Activated naive CD4-positive, alpha-beta T cell treated with anti-CD3 and anti-CD28 coated beads, Interleukin-2, amount 10 ng/mL, durations not matched to agents 7 days and 5 days (primary cell): ENCODE measurements at regions not wholly inside any gene's neighbourhood (a gene's known extent, or its start where the extent isn't known, plus 50 kb on each side); places are given as distances from the start of the nearest gene placed in this dataset.
"Not testable (repeated sequence)": the region's sequence is repeated elsewhere in the genome, so short reads cannot be mapped to it uniquely, and the experiment has no call there.

Experiments used
- CTCF ChIA-PET: fragments of 350-600 bp; sonication (Branson Sonifier 250); formaldehyde crosslinking; loops from one replicate; lab custom pipeline; 2021; ENCODE audit warnings: antibody characterized with exemption; lab: Charles Lee
- DNase-seq: peaks from one replicate; pipeline ENCODE4 v3.0.0-alpha.2; 2020
- H3K27ac Mint-ChIP-seq: one replicate; pipeline ENCODE4 v1.8.0; 2021; ENCODE audit warnings: mild to moderate bottlenecking, moderate library complexity, mixed read lengths
- H3K27me3 Mint-ChIP-seq: one replicate; pipeline ENCODE4 v1.8.0; 2021; ENCODE audit warnings: mild to moderate bottlenecking, mixed read lengths
- H3K36me3 Mint-ChIP-seq: one replicate; pipeline ENCODE4 v1.8.0; 2021; ENCODE audit warnings: mixed read lengths
- H3K4me1 Mint-ChIP-seq: one replicate; pipeline ENCODE4 v1.8.0; 2021; ENCODE audit warnings: mixed read lengths
- H3K4me3 Mint-ChIP-seq: one replicate; pipeline ENCODE4 v1.8.0; 2021; ENCODE audit warnings: mild to moderate bottlenecking, moderate library complexity, mixed read lengths
- H3K9me3 Mint-ChIP-seq: one replicate; pipeline ENCODE4 v1.8.0; 2021; ENCODE audit warnings: mixed read lengths

GRCh38 chr2:57044931-57045635, 861.3 kb downstream of the CCDC85A start:
- H3K4me3 Mint-ChIP-seq = no peak overlapping the region
- no peak for DNase-seq
- no peaks in the 10 kb centered on the region for H3K36me3 Mint-ChIP-seq
- H3K27me3 Mint-ChIP-seq = no peaks in the 10 kb centered on the region
- peaks cover 2% of the 10 kb centered on the region for H3K9me3 Mint-ChIP-seq
- H3K4me1 Mint-ChIP-seq = no peaks in the 10 kb centered on the region
- no peak overlapping the region for H3K27ac Mint-ChIP-seq
- CTCF ChIA-PET = no interaction called here

GRCh38 chr2:57049273-57049672, 865.5 kb downstream of the CCDC85A start:
- no peaks in the 10 kb centered on the region for H3K27me3 Mint-ChIP-seq

GRCh38 chr2:57050007-57050406, 866.2 kb downstream of the CCDC85A start:
- Mint-ChIP-seq H3K4me1 (no peaks in the 10 kb centered on the region), H3K36me3 (no peaks in the 10 kb centered on the region), H3K27me3 (no peaks in the 10 kb centered on the region), H3K4me3 (no peak overlapping the region), H3K27ac (no peak overlapping the region), H3K9me3 (peaks cover 5% of the 10 kb centered on the region)
- DNase-seq = no peak
- CTCF ChIA-PET = no interaction called here

More at GRCh38 chr2:57049273-57049672, 865.5 kb downstream of the CCDC85A start:
- no peaks in the 10 kb centered on the region for H3K4me1 Mint-ChIP-seq
- H3K27ac Mint-ChIP-seq = no peak overlapping the region
- CTCF ChIA-PET = no interaction called here
- no peak overlapping the region for H3K4me3 Mint-ChIP-seq
- H3K36me3 Mint-ChIP-seq = no peaks in the 10 kb centered on the region
- H3K9me3 Mint-ChIP-seq = peaks cover 5% of the 10 kb centered on the region
- no peak for DNase-seq

GRCh38 chr2:57066301-57066700, 882.5 kb downstream of the CCDC85A start:
- DNase-seq, H3K36me3 Mint-ChIP-seq, H3K9me3 Mint-ChIP-seq, CTCF ChIA-PET, H3K27ac Mint-ChIP-seq, H3K4me1 Mint-ChIP-seq, H3K27me3 Mint-ChIP-seq, H3K4me3 Mint-ChIP-seq: not testable (repeated sequence)

GRCh38 chr2:57075226-57075625, 891.4 kb downstream of the CCDC85A start:
- peaks cover 10% of the 10 kb centered on the region for H3K9me3 Mint-ChIP-seq
- DNase-seq = no peak
- CTCF ChIA-PET = no interaction called here
- H3K4me1 Mint-ChIP-seq = no peaks in the 10 kb centered on the region
- no peak overlapping the region for H3K27ac Mint-ChIP-seq
- no peaks in the 10 kb centered on the region for H3K27me3 Mint-ChIP-seq
- H3K36me3 Mint-ChIP-seq = no peaks in the 10 kb centered on the region
- no peak overlapping the region for H3K4me3 Mint-ChIP-seq

- DNase-seq = no peak
- Mint-ChIP-seq H3K4me3 (no peak overlapping the region), H3K36me3 (no peaks in the 10 kb centered on the region), H3K9me3 (peaks cover 12% of the 10 kb centered on the region), H3K4me1 (no peaks in the 10 kb centered on the region), H3K27me3 (no peaks in the 10 kb centered on the region), H3K27ac (no peak overlapping the region)
- CTCF ChIA-PET = no interaction called here
Measured at GRCh38 chr2:57080035-57080434, 896.2 kb downstream of the CCDC85A start.

- CTCF ChIA-PET = no interaction called here
- Mint-ChIP-seq H3K27me3 (no peaks in the 10 kb centered on the region), H3K9me3 (peaks cover 12% of the 10 kb centered on the region), H3K4me1 (no peaks in the 10 kb centered on the region), H3K27ac (no peak overlapping the region), H3K36me3 (no peaks in the 10 kb centered on the region), H3K4me3 (no peak overlapping the region)
- DNase-seq = no peak
Measured at GRCh38 chr2:57084697-57085281, 901.0 kb downstream of the CCDC85A start.

GRCh38 chr2:57093020-57093419, 909.2 kb downstream of the CCDC85A start:
- CTCF ChIA-PET = no interaction called here
- Mint-ChIP-seq H3K36me3 (no peaks in the 10 kb centered on the region), H3K4me1 (no peaks in the 10 kb centered on the region), H3K27me3 (no peaks in the 10 kb centered on the region), H3K9me3 (peaks cover 4% of the 10 kb centered on the region), H3K27ac (no peak overlapping the region), H3K4me3 (no peak overlapping the region)
- no peak for DNase-seq

- no peaks in the 10 kb centered on the region for H3K36me3 Mint-ChIP-seq
- no peaks in the 10 kb centered on the region for H3K27me3 Mint-ChIP-seq
- peaks cover 8% of the 10 kb centered on the region for H3K9me3 Mint-ChIP-seq
- H3K4me1 Mint-ChIP-seq = no peaks in the 10 kb centered on the region
- no peak for DNase-seq
- CTCF ChIA-PET = no interaction called here
- H3K4me3 Mint-ChIP-seq = no peak overlapping the region
- no peak overlapping the region for H3K27ac Mint-ChIP-seq
Measured at GRCh38 chr2:57097855-57098254, 914.1 kb downstream of the CCDC85A start.

GRCh38 chr2:57100436-57100835, 916.6 kb downstream of the CCDC85A start:
- H3K4me1 Mint-ChIP-seq = no peaks in the 10 kb centered on the region
- no peaks in the 10 kb centered on the region for H3K27me3 Mint-ChIP-seq
- H3K27ac Mint-ChIP-seq = no peak overlapping the region
- no peak overlapping the region for H3K4me3 Mint-ChIP-seq
- no peaks in the 10 kb centered on the region for H3K36me3 Mint-ChIP-seq
- no peak for DNase-seq
- CTCF ChIA-PET = no interaction called here
- peaks cover 10% of the 10 kb centered on the region for H3K9me3 Mint-ChIP-seq

- Mint-ChIP-seq H3K36me3 (no peaks in the 10 kb centered on the region), H3K4me3 (no peak overlapping the region)
Measured at GRCh38 chr2:57105694-57106093, 921.9 kb downstream of the CCDC85A start.

GRCh38 chr2:57107353-57107752, 923.6 kb downstream of the CCDC85A start:
- Mint-ChIP-seq H3K27me3 (no peaks in the 10 kb centered on the region), H3K4me1 (no peaks in the 10 kb centered on the region), H3K4me3 (no peak overlapping the region), H3K27ac (no peak overlapping the region), H3K36me3 (no peaks in the 10 kb centered on the region), H3K9me3 (peaks cover 10% of the 10 kb centered on the region)
- no peak for DNase-seq
- CTCF ChIA-PET = no interaction called here

More at GRCh38 chr2:57105694-57106093, 921.9 kb downstream of the CCDC85A start:
- Mint-ChIP-seq H3K4me1 (no peaks in the 10 kb centered on the region), H3K27me3 (no peaks in the 10 kb centered on the region), H3K27ac (no peak overlapping the region), H3K9me3 (peaks cover 8% of the 10 kb centered on the region)
- CTCF ChIA-PET = no interaction called here
- DNase-seq = no peak

- DNase-seq = no peak
Measured at GRCh38 chr2:57111531-57111930, 927.7 kb downstream of the CCDC85A start.

GRCh38 chr2:57119141-57119540, 927.5 kb upstream of the VRK2 start:
- DNase-seq = no peak

More at GRCh38 chr2:57111531-57111930, 927.7 kb downstream of the CCDC85A start:
- H3K27ac Mint-ChIP-seq = no peak overlapping the region
- no peak overlapping the region for H3K4me3 Mint-ChIP-seq
- H3K4me1 Mint-ChIP-seq = no peaks in the 10 kb centered on the region
- peaks cover 12% of the 10 kb centered on the region for H3K9me3 Mint-ChIP-seq
- H3K36me3 Mint-ChIP-seq = no peaks in the 10 kb centered on the region
- H3K27me3 Mint-ChIP-seq = no peaks in the 10 kb centered on the region
- CTCF ChIA-PET = no interaction called here

GRCh38 chr2:57126410-57126809, 920.2 kb upstream of the VRK2 start:
- Mint-ChIP-seq H3K4me1 (no peaks in the 10 kb centered on the region), H3K9me3 (peaks cover 4% of the 10 kb centered on the region), H3K36me3 (no peaks in the 10 kb centered on the region), H3K27me3 (no peaks in the 10 kb centered on the region), H3K4me3 (no peak overlapping the region), H3K27ac (no peak overlapping the region)
- CTCF ChIA-PET = no interaction called here
- no peak for DNase-seq

More at GRCh38 chr2:57119141-57119540, 927.5 kb upstream of the VRK2 start:
- Mint-ChIP-seq H3K27me3 (no peaks in the 10 kb centered on the region), H3K36me3 (no peaks in the 10 kb centered on the region), H3K4me1 (no peaks in the 10 kb centered on the region), H3K9me3 (peaks cover 4% of the 10 kb centered on the region), H3K27ac (no peak overlapping the region), H3K4me3 (no peak overlapping the region)
- CTCF ChIA-PET = no interaction called here
